ENCODE measurements at regions not wholly inside any gene's neighbourhood (a gene's known extent, or its start where the extent isn't known, plus 50 kb on each side); places are given as distances from the start of the nearest gene placed in this dataset.

GRCh38 chr9:89814340-89815040 lies 209.7 kb downstream of the GADD45G start:
- peaks cover 11% of the 10 kb centered on the region for H3K4me1 ChIP-seq (ENCODE audit: control insufficient read depth, insufficient read depth, low read length)
- no peaks in the 10 kb centered on the region for H3K36me3 ChIP-seq (ENCODE audit: control insufficient read depth, insufficient read depth, low read length)
- no peaks in the 10 kb centered on the region for H3K9me3 ChIP-seq (ENCODE audit: control insufficient read depth, insufficient read depth, low read length)
- H3K4me3 ChIP-seq (ENCODE audit: low read depth, low read length) = no peak overlapping the region
- no peaks in the 10 kb centered on the region for H3K27me3 ChIP-seq (ENCODE audit: control insufficient read depth, insufficient read depth, low read length)
- WGBS (ENCODE audit: insufficient coverage) = 23% methylated on average over 7 of the region's 9 CpGs
- DNase-seq (ENCODE audit: low read depth in 4 of 6, low spot score in 6 of 6) = peak in 2 of 6 donors; percentile 42 to 81
- no peak overlapping the region for H3K27ac ChIP-seq (ENCODE audit: low read depth, low read length)

GRCh38 chr9:89815061-89815902 lies 210.5 kb downstream of the GADD45G start:
- peaks cover 9% of the 10 kb centered on the region for H3K4me1 ChIP-seq (ENCODE audit: control insufficient read depth, insufficient read depth, low read length)
- DNase-seq (ENCODE audit: low read depth in 4 of 6, low spot score in 6 of 6) = no peak
- 85% methylated on average over 8 of the region's 9 CpGs for WGBS (ENCODE audit: insufficient coverage)

GRCh38 chr9:89815903-89816573 lies 211.2 kb downstream of the GADD45G start:
- Histone ChIP-seq H3K9me3 (ENCODE audit: control insufficient read depth, insufficient read depth, low read length) (no peaks in the 10 kb centered on the region), H3K36me3 (ENCODE audit: control insufficient read depth, insufficient read depth, low read length) (no peaks in the 10 kb centered on the region), H3K4me1 (ENCODE audit: control insufficient read depth, insufficient read depth, low read length) (peaks cover 9% of the 10 kb centered on the region), H3K27me3 (ENCODE audit: control insufficient read depth, insufficient read depth, low read length) (no peaks in the 10 kb centered on the region), H3K27ac (ENCODE audit: low read depth, low read length) (no peak overlapping the region), H3K4me3 (ENCODE audit: low read depth, low read length) (no peak overlapping the region)
- 69% methylated on average over 9 of the region's 10 CpGs for WGBS (ENCODE audit: insufficient coverage)
- DNase-seq (ENCODE audit: low read depth in 4 of 6, low spot score in 6 of 6) = no peak

More at GRCh38 chr9:89815061-89815902, 210.5 kb downstream of the GADD45G start:
- H3K9me3 ChIP-seq (ENCODE audit: control insufficient read depth, insufficient read depth, low read length) = no peaks in the 10 kb centered on the region
- H3K27ac ChIP-seq (ENCODE audit: low read depth, low read length) = no peak overlapping the region
- H3K27me3 ChIP-seq (ENCODE audit: control insufficient read depth, insufficient read depth, low read length) = no peaks in the 10 kb centered on the region
- no peaks in the 10 kb centered on the region for H3K36me3 ChIP-seq (ENCODE audit: control insufficient read depth, insufficient read depth, low read length)
- H3K4me3 ChIP-seq (ENCODE audit: low read depth, low read length) = no peak overlapping the region

GRCh38 chr9:89817151-89817950 lies 212.5 kb downstream of the GADD45G start:
- Histone ChIP-seq H3K4me1 (ENCODE audit: control insufficient read depth, insufficient read depth, low read length) (peaks cover 9% of the 10 kb centered on the region), H3K9me3 (ENCODE audit: control insufficient read depth, insufficient read depth, low read length) (no peaks in the 10 kb centered on the region), H3K36me3 (ENCODE audit: control insufficient read depth, insufficient read depth, low read length) (no peaks in the 10 kb centered on the region), H3K4me3 (ENCODE audit: low read depth, low read length) (no peak overlapping the region), H3K27ac (ENCODE audit: low read depth, low read length) (no peak overlapping the region), H3K27me3 (ENCODE audit: control insufficient read depth, insufficient read depth, low read length) (no peaks in the 10 kb centered on the region)
- WGBS (ENCODE audit: insufficient coverage) = 74% methylated on average over 13 of the region's 13 CpGs
- DNase-seq (ENCODE audit: low read depth in 4 of 6, low spot score in 6 of 6) = peak in 1 of 6 donors; percentile 18

- DNase-seq (ENCODE audit: low read depth in 4 of 6, low spot score in 6 of 6) = no peak
- H3K36me3 ChIP-seq (ENCODE audit: control insufficient read depth, insufficient read depth, low read length) = no peaks in the 10 kb centered on the region
- 91% methylated on average over 2 of the region's 2 CpGs for WGBS (ENCODE audit: insufficient coverage)
- H3K4me1 ChIP-seq (ENCODE audit: control insufficient read depth, insufficient read depth, low read length) = peaks cover 3% of the 10 kb centered on the region
- no peak overlapping the region for H3K27ac ChIP-seq (ENCODE audit: low read depth, low read length)
- no peak overlapping the region for H3K4me3 ChIP-seq (ENCODE audit: low read depth, low read length)
- H3K27me3 ChIP-seq (ENCODE audit: control insufficient read depth, insufficient read depth, low read length) = no peaks in the 10 kb centered on the region
- H3K9me3 ChIP-seq (ENCODE audit: control insufficient read depth, insufficient read depth, low read length) = no peaks in the 10 kb centered on the region
Observed at GRCh38 chr9:89820337-89820736, 215.5 kb downstream of the GADD45G start.

- Histone ChIP-seq H3K9me3 (ENCODE audit: control insufficient read depth, insufficient read depth, low read length) (no peaks in the 10 kb centered on the region), H3K27ac (ENCODE audit: low read depth, low read length) (no peak overlapping the region), H3K27me3 (ENCODE audit: control insufficient read depth, insufficient read depth, low read length) (no peaks in the 10 kb centered on the region), H3K4me3 (ENCODE audit: low read depth, low read length) (no peak overlapping the region), H3K36me3 (ENCODE audit: control insufficient read depth, insufficient read depth, low read length) (no peaks in the 10 kb centered on the region), H3K4me1 (ENCODE audit: control insufficient read depth, insufficient read depth, low read length) (peaks cover 3% of the 10 kb centered on the region)
- no peak for DNase-seq (ENCODE audit: low read depth in 4 of 6, low spot score in 6 of 6)
- WGBS (ENCODE audit: insufficient coverage) = 100% methylated on average over 1 of the region's 7 CpGs
Observed at GRCh38 chr9:89821081-89821480, 216.3 kb downstream of the GADD45G start.

- Histone ChIP-seq H3K36me3 (ENCODE audit: control insufficient read depth, insufficient read depth, low read length) (no peaks in the 10 kb centered on the region), H3K9me3 (ENCODE audit: control insufficient read depth, insufficient read depth, low read length) (no peaks in the 10 kb centered on the region), H3K27ac (ENCODE audit: low read depth, low read length) (no peak overlapping the region), H3K4me1 (ENCODE audit: control insufficient read depth, insufficient read depth, low read length) (no peaks in the 10 kb centered on the region), H3K4me3 (ENCODE audit: low read depth, low read length) (no peak overlapping the region), H3K27me3 (ENCODE audit: control insufficient read depth, insufficient read depth, low read length) (no peaks in the 10 kb centered on the region)
- DNase-seq (ENCODE audit: low read depth in 4 of 6, low spot score in 6 of 6) = no peak
- WGBS (ENCODE audit: insufficient coverage) = 94% methylated on average over 2 of the region's 2 CpGs
Observed at GRCh38 chr9:89822996-89823395, 218.2 kb downstream of the GADD45G start.

GRCh38 chr9:89825669-89826068 lies 220.9 kb downstream of the GADD45G start:
- Histone ChIP-seq H3K36me3 (ENCODE audit: control insufficient read depth, insufficient read depth, low read length) (no peaks in the 10 kb centered on the region), H3K4me3 (ENCODE audit: low read depth, low read length) (no peak overlapping the region), H3K27ac (ENCODE audit: low read depth, low read length) (no peak overlapping the region), H3K4me1 (ENCODE audit: control insufficient read depth, insufficient read depth, low read length) (no peaks in the 10 kb centered on the region), H3K9me3 (ENCODE audit: control insufficient read depth, insufficient read depth, low read length) (no peaks in the 10 kb centered on the region), H3K27me3 (ENCODE audit: control insufficient read depth, insufficient read depth, low read length) (no peaks in the 10 kb centered on the region)
- no CpG with 5 or more reads among the region's 4 CpGs for WGBS (ENCODE audit: insufficient coverage)
- no peak for DNase-seq (ENCODE audit: low read depth in 4 of 6, low spot score in 6 of 6)

GRCh38 chr9:89826186-89826585 lies 221.4 kb downstream of the GADD45G start:
- Histone ChIP-seq H3K4me1 (ENCODE audit: control insufficient read depth, insufficient read depth, low read length) (no peaks in the 10 kb centered on the region), H3K36me3 (ENCODE audit: control insufficient read depth, insufficient read depth, low read length) (no peaks in the 10 kb centered on the region), H3K27ac (ENCODE audit: low read depth, low read length) (no peak overlapping the region), H3K27me3 (ENCODE audit: control insufficient read depth, insufficient read depth, low read length) (no peaks in the 10 kb centered on the region), H3K4me3 (ENCODE audit: low read depth, low read length) (no peak overlapping the region), H3K9me3 (ENCODE audit: control insufficient read depth, insufficient read depth, low read length) (no peaks in the 10 kb centered on the region)
- 89% methylated on average over 7 of the region's 8 CpGs for WGBS (ENCODE audit: insufficient coverage)
- DNase-seq (ENCODE audit: low read depth in 4 of 6, low spot score in 6 of 6) = no peak
